ENCODE measurements at regions not wholly inside any gene's neighbourhood (a gene's known extent, or its start where the extent isn't known, plus 50 kb on each side); places are given as distances from the start of the nearest gene placed in this dataset.

GRCh38 chr5:167790462-167791260 is 500.8 kb upstream of the WWC1 start:
- TF ChIP-seq REST (IDR thresholded peaks at IDR 0.05) (no peak), RAD21 (IDR thresholded peaks at IDR 0.05) (no peak), EGR1 (IDR thresholded peaks at IDR 0.05; ENCODE audit: low read depth in 2 of 2) (no peak)
- TF ChIP-seq, protein P1, sequence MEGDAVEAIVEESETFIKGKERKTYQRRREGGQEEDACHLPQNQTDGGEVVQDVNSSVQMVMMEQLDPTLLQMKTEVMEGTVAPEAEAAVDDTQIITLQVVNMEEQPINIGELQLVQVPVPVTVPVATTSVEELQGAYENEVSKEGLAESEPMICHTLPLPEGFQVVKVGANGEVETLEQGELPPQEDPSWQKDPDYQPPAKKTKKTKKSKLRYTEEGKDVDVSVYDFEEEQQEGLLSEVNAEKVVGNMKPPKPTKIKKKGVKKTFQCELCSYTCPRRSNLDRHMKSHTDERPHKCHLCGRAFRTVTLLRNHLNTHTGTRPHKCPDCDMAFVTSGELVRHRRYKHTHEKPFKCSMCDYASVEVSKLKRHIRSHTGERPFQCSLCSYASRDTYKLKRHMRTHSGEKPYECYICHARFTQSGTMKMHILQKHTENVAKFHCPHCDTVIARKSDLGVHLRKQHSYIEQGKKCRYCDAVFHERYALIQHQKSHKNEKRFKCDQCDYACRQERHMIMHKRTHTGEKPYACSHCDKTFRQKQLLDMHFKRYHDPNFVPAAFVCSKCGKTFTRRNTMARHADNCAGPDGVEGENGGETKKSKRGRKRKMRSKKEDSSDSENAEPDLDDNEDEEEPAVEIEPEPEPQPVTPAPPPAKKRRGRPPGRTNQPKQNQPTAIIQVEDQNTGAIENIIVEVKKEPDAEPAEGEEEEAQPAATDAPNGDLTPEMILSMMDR (IDR thresholded peaks at IDR 0.05; ENCODE audit: low read depth, low read length, missing input control) = no peak

All from liver (tissue), 3 donors.